SK-N-SH (cell line): ENCODE measurements at regions not wholly inside any gene's neighbourhood (a gene's known extent, or its start where the extent isn't known, plus 50 kb on each side); places are given as distances from the start of the nearest gene placed in this dataset.

Experiments
- CTCF ChIA-PET: fragments of 300-600, 350-600 bp; formaldehyde crosslinking; extraction: SDS; loops from one replicate; lab custom pipeline; 2021; lab: Yijun Ruan, JAX
- POLR2A ChIA-PET: fragments of 350-600 bp; sonication (Branson Sonifier 250); formaldehyde crosslinking; extraction: SDS; loops from one replicate; lab custom pipeline; 2020; ENCODE audit warnings: antibody characterized with exemption, inconsistent platforms; lab: Yijun Ruan, JAX
- DNase-seq: peaks from one replicate; pipeline ENCODE4 v3.0.0; 2012
- H2AFZ ChIP-seq: fragments of 200-600 bp; sonication (generic); 2 replicates; pipeline ENCODE4 v1.8.1; 2016; ENCODE audit warnings: antibody characterized with exemption, mild to moderate bottlenecking, low read depth
- H3F3A ChIP-seq: fragments of 200-600 bp; sonication (generic); replicated peaks from 2 replicates; pipeline ENCODE3; 2016; ENCODE audit warnings: antibody characterized with exemption, mild to moderate bottlenecking; ENCODE audit not compliant: insufficient read depth
- H3K27ac ChIP-seq, 2 experiments: fragments of 200-500 bp in 1 of 2; fragments of 200-600 bp in 1 of 2; sonication (Bioruptor generic) in 1 of 2; sonication (generic), shearing (Covaris generic) in 1 of 2; 2 replicates each; pipeline versions ENCODE4 v1.5.1 to v1.6.1; 2014 to 2016; ENCODE audit warnings: low read depth in 2 of 2, inconsistent platforms in 1 of 2, low read length in 1 of 2, mild to moderate bottlenecking in 1 of 2, mixed read lengths in 1 of 2
- H3K27me3 ChIP-seq: fragments of 200-600 bp; sonication (generic), shearing (Covaris generic); 2 replicates; pipeline ENCODE4 v1.6.1; 2016; ENCODE audit warnings: mixed run types; ENCODE audit not compliant: insufficient read depth
- H3K36me3 ChIP-seq, 2 experiments: fragments of 200-500 bp in 1 of 2; fragments of 200-600 bp in 1 of 2; sonication (Bioruptor generic) in 1 of 2; sonication (generic) in 1 of 2; replicated peaks in 1 of 2; 2 replicates each; pipeline versions ENCODE3 to v1.5.1; 2014 to 2016; ENCODE audit warnings: low read length in 1 of 2, mild to moderate bottlenecking in 1 of 2; ENCODE audit not compliant: insufficient read depth in 2 of 2, control insufficient read depth in 1 of 2
- H3K4me1 ChIP-seq, 2 experiments: fragments of 200-500 bp in 1 of 2; fragments of 200-600 bp in 1 of 2; sonication (Bioruptor generic) in 1 of 2; sonication (generic), shearing (Covaris generic) in 1 of 2; 2 replicates each; pipeline versions ENCODE4 v1.5.1 to v1.6.1; 2014 to 2016; ENCODE audit warnings: low read depth in 1 of 2, low read length in 1 of 2, mixed run types in 1 of 2; ENCODE audit not compliant: insufficient read depth in 2 of 2, control insufficient read depth in 1 of 2
- H3K4me2 ChIP-seq: fragments of 200-600 bp; sonication (generic), shearing (Covaris generic); 2 replicates; pipeline ENCODE4 v1.6.1; 2017; ENCODE audit warnings: mixed run types
- H3K4me3 ChIP-seq, 2 experiments: fragments of 200-500 bp in 1 of 2; fragments of 200-600 bp in 1 of 2; sonication (Bioruptor generic) in 1 of 2; sonication (generic), shearing (Covaris generic) in 1 of 2; 2 replicates each; pipeline versions ENCODE4 v1.5.1 to v1.8.1; 2014 to 2016; ENCODE audit warnings: low read depth in 2 of 2, inconsistent platforms in 1 of 2, low read length in 1 of 2, mild to moderate bottlenecking in 1 of 2, mixed read lengths in 1 of 2, moderate library complexity in 1 of 2
- H3K79me2 ChIP-seq: fragments of 200-600 bp; sonication (generic); 2 replicates; pipeline ENCODE4 v1.8.1; 2017; ENCODE audit warnings: mild to moderate bottlenecking; ENCODE audit not compliant: insufficient read depth
- H3K9ac ChIP-seq: fragments of 200-600 bp; sonication (generic); 2 replicates; pipeline ENCODE4 v1.6.1; 2017; ENCODE audit warnings: mixed run types
- H3K9me2 ChIP-seq: fragments of 200-600 bp; sonication (generic); 2 replicates; pipeline ENCODE4 v1.6.1; 2017; ENCODE audit warnings: mixed run types
- H3K9me3 ChIP-seq: fragments of 200-600 bp; sonication (generic); 2 replicates; pipeline ENCODE4 v1.6.1; 2017; ENCODE audit warnings: mixed run types, mild to moderate bottlenecking, moderate library complexity
- H4K20me1 ChIP-seq: fragments of 200-600 bp; sonication (generic); 2 replicates; pipeline ENCODE4 v1.6.1; 2017; ENCODE audit warnings: mild to moderate bottlenecking, mixed run types; ENCODE audit not compliant: insufficient read depth
- CHD2 ChIP-seq: fragments of 150-350 bp; IDR thresholded peaks from 2 replicates; pipeline ENCODE4 v1.6.1; 2018; ENCODE audit warnings: low read length; ENCODE audit not compliant: partially characterized antibody
- ELF1 ChIP-seq: IDR thresholded peaks from 2 replicates; pipeline ENCODE4 v1.4.0; 2012
- FOSL2 ChIP-seq: IDR thresholded peaks from 2 replicates; pipeline ENCODE4 v1.4.0; 2012; ENCODE audit warnings: low read depth, mild to moderate bottlenecking, moderate library complexity, borderline replicate concordance
- GATA2 ChIP-seq: sonication (generic); formaldehyde crosslinking; IDR thresholded peaks from 2 replicates; pipeline ENCODE4 v1.5.0; 2020; ENCODE audit warnings: mild to moderate bottlenecking, missing genetic modification reagents
- JUND ChIP-seq: IDR thresholded peaks from 2 replicates; pipeline ENCODE4 v1.4.0; 2012
- MAX ChIP-seq: IDR thresholded peaks from 2 replicates; pipeline ENCODE4 v1.4.0; 2012; ENCODE audit warnings: low read depth
- MEF2A ChIP-seq: IDR thresholded peaks from 2 replicates; pipeline ENCODE4 v1.4.0; 2012; ENCODE audit warnings: low read depth, borderline replicate concordance
- MXI1 ChIP-seq: IDR thresholded peaks from 2 replicates; pipeline ENCODE4 v1.6.1; 2012; ENCODE audit warnings: mild to moderate bottlenecking, low read depth, low read length, improper control_type of control experiment
- NFIC ChIP-seq: IDR thresholded peaks from 2 replicates; pipeline ENCODE4 v1.4.0; 2012; ENCODE audit warnings: borderline replicate concordance
- NRF1 ChIP-seq: IDR thresholded peaks from 2 replicates; pipeline ENCODE4 v1.6.1; 2012; ENCODE audit warnings: low read depth, mild to moderate bottlenecking, low read length
- RAD21 ChIP-seq: IDR thresholded peaks from 2 replicates; pipeline ENCODE4 v1.6.1; 2012; ENCODE audit warnings: mild to moderate bottlenecking, low read length
- RCOR1 ChIP-seq: fragments of 150-350 bp; IDR thresholded peaks from 2 replicates; pipeline ENCODE4 v1.6.1; 2017; ENCODE audit warnings: antibody characterized with exemption, low read length
- SIN3A ChIP-seq: IDR thresholded peaks from 2 replicates; pipeline ENCODE4 v1.6.1; 2012; ENCODE audit warnings: low read depth, mild to moderate bottlenecking, low read length, moderate library complexity, borderline replicate concordance
- SMC3 ChIP-seq: IDR thresholded peaks from 2 replicates; pipeline ENCODE4 v1.6.1; 2012; ENCODE audit warnings: low read depth, low read length, improper control_type of control experiment
- TCF12 ChIP-seq: IDR thresholded peaks from 2 replicates; pipeline ENCODE4 v1.4.0; 2012
- TEAD4 ChIP-seq: IDR thresholded peaks from 2 replicates; pipeline ENCODE4 v1.4.0; 2012; ENCODE audit warnings: mild to moderate bottlenecking, borderline replicate concordance; ENCODE audit not compliant: insufficient read depth
- YY1 ChIP-seq: IDR thresholded peaks from 2 replicates; pipeline ENCODE4 v1.4.0; 2012; ENCODE audit warnings: low read depth, mild to moderate bottlenecking
- ZBTB33 ChIP-seq: IDR thresholded peaks from 2 replicates; pipeline ENCODE4 v1.4.0; 2012; ENCODE audit warnings: low read depth, borderline replicate concordance
- WGBS: methylation state at CpG from one replicate; pipeline ENCODE4 v1.1.6; 2017; ENCODE audit warnings: low lambda C conversion rate; 5-methylcytosine and 5-hydroxymethylcytosine counted together
- TF ChIP-seq, protein P1 (sequence below): IDR thresholded peaks from 2 replicates; pipeline ENCODE4; 2012
- TF ChIP-seq, protein P2 (sequence below): IDR thresholded peaks from 2 replicates; pipeline ENCODE4 v1.4.0; 2012; ENCODE audit warnings: low read depth, borderline replicate concordance
- TF ChIP-seq, protein P3 (sequence below): IDR thresholded peaks from 2 replicates; pipeline ENCODE4 v1.6.1; 2012; ENCODE audit warnings: mild to moderate bottlenecking, low read depth, low read length, moderate library complexity

GRCh38 chr4:178480881-178481280 lies 1038.6 kb upstream of the AGA start:
- Histone ChIP-seq H3K27ac (no peak overlapping the region), H3K36me3 (no peaks in the 10 kb centered on the region), H3K4me1 (no peaks in the 10 kb centered on the region), H3K27me3 (no peaks in the 10 kb centered on the region), H3K9ac (no peak overlapping the region), H3K9me2 (no peaks in the 10 kb centered on the region), H4K20me1 (no peaks in the 10 kb centered on the region), H3K4me2 (no peak overlapping the region), H3K4me3 (no peak overlapping the region), H3F3A (no peaks in the 10 kb centered on the region), H3K79me2 (no peaks in the 10 kb centered on the region), H2AFZ (no peak overlapping the region), H3K9me3 (no peaks in the 10 kb centered on the region)
- ChIA-PET POLR2A (no interaction called here), CTCF (no interaction called here)
- no peak for DNase-seq
- no peak for TF ChIP-seq RAD21
- TF ChIP-seq JUND = no peak
- TF ChIP-seq, protein P1, sequence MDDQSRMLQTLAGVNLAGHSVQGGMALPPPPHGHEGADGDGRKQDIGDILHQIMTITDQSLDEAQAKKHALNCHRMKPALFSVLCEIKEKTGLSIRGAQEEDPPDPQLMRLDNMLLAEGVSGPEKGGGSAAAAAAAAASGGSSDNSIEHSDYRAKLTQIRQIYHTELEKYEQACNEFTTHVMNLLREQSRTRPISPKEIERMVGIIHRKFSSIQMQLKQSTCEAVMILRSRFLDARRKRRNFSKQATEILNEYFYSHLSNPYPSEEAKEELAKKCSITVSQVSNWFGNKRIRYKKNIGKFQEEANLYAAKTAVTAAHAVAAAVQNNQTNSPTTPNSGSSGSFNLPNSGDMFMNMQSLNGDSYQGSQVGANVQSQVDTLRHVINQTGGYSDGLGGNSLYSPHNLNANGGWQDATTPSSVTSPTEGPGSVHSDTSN = no peak
- no peak for TF ChIP-seq CHD2
- TF ChIP-seq TEAD4 = no peak
- no peak for TF ChIP-seq NFIC
- no peak for TF ChIP-seq NRF1

GRCh38 chr4:178481564-178481963 lies 1039.3 kb upstream of the AGA start:
- POLR2A ChIA-PET = no interaction called here
- WGBS = 0% methylated on average over 3 of the region's 3 CpGs
- H3F3A ChIP-seq = no peaks in the 10 kb centered on the region

More at GRCh38 chr4:178481564-178481963, 1039.3 kb upstream of the AGA start:
- H4K20me1 ChIP-seq = no peaks in the 10 kb centered on the region
- H3K4me2 ChIP-seq = no peak overlapping the region
- H3K9me3 ChIP-seq = no peaks in the 10 kb centered on the region
- H3K4me3 ChIP-seq = no peak overlapping the region
- H3K79me2 ChIP-seq = no peaks in the 10 kb centered on the region
- H3K27ac ChIP-seq = no peak overlapping the region
- DNase-seq = no peak
- no peaks in the 10 kb centered on the region for H3K36me3 ChIP-seq
- no peaks in the 10 kb centered on the region for H3K27me3 ChIP-seq
- no peak overlapping the region for H2AFZ ChIP-seq
- TF ChIP-seq MAX = no peak
- TF ChIP-seq SMC3 = no peak
- TF ChIP-seq, protein P2, sequence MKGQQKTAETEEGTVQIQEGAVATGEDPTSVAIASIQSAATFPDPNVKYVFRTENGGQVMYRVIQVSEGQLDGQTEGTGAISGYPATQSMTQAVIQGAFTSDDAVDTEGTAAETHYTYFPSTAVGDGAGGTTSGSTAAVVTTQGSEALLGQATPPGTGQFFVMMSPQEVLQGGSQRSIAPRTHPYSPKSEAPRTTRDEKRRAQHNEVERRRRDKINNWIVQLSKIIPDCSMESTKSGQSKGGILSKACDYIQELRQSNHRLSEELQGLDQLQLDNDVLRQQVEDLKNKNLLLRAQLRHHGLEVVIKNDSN = no peak
- TF ChIP-seq SIN3A = no peak
- TF ChIP-seq MXI1 = no peak
- TF ChIP-seq, protein P3, sequence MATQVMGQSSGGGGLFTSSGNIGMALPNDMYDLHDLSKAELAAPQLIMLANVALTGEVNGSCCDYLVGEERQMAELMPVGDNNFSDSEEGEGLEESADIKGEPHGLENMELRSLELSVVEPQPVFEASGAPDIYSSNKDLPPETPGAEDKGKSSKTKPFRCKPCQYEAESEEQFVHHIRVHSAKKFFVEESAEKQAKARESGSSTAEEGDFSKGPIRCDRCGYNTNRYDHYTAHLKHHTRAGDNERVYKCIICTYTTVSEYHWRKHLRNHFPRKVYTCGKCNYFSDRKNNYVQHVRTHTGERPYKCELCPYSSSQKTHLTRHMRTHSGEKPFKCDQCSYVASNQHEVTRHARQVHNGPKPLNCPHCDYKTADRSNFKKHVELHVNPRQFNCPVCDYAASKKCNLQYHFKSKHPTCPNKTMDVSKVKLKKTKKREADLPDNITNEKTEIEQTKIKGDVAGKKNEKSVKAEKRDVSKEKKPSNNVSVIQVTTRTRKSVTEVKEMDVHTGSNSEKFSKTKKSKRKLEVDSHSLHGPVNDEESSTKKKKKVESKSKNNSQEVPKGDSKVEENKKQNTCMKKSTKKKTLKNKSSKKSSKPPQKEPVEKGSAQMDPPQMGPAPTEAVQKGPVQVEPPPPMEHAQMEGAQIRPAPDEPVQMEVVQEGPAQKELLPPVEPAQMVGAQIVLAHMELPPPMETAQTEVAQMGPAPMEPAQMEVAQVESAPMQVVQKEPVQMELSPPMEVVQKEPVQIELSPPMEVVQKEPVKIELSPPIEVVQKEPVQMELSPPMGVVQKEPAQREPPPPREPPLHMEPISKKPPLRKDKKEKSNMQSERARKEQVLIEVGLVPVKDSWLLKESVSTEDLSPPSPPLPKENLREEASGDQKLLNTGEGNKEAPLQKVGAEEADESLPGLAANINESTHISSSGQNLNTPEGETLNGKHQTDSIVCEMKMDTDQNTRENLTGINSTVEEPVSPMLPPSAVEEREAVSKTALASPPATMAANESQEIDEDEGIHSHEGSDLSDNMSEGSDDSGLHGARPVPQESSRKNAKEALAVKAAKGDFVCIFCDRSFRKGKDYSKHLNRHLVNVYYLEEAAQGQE = no peak
- no peak for TF ChIP-seq ZBTB33
- TF ChIP-seq MEF2A = no peak
- no peak for TF ChIP-seq GATA2 (CRISPR knock-in tag)
- no peak for TF ChIP-seq YY1
- TF ChIP-seq TEAD4 = no peak
- TF ChIP-seq RCOR1 = no peak
- TF ChIP-seq CHD2 = no peak
- TF ChIP-seq TCF12 = no peak
- no peak for TF ChIP-seq ELF1
- no peak for TF ChIP-seq FOSL2
- CTCF ChIA-PET = no interaction called here
- no peaks in the 10 kb centered on the region for H3K4me1 ChIP-seq
- no peaks in the 10 kb centered on the region for H3K9me2 ChIP-seq
- H3K9ac ChIP-seq = no peak overlapping the region
